Lower leg skin (tissue), 4 donors: ENCODE measurements at regions not wholly inside any gene's neighbourhood (a gene's known extent, or its start where the extent isn't known, plus 50 kb on each side); places are given as distances from the start of the nearest gene placed in this dataset.

Source experiments
- DNase-seq, 2 donors: peaks; one replicate each; pipeline ENCODE4 v3.0.0-alpha.2; 2019; ENCODE audit warnings: low spot score in 2 of 2
- H3K4me3 ChIP-seq: fragments of 200-600 bp; sonication (generic); 2 replicates; pipeline ENCODE4 v1.5.1; 2017; ENCODE audit warnings: mild to moderate bottlenecking, low read depth; ENCODE audit not compliant: poor library complexity, severe bottlenecking
- POLR2A ChIP-seq, 2 donors: fragments of 450-650 bp; IDR thresholded peaks; one replicate each; pipeline ENCODE4 v1.6.1; 2016 to 2017; ENCODE audit warnings: antibody characterized with exemption in 2 of 2, mild to moderate bottlenecking in 1 of 2, moderate library complexity in 1 of 2
- WGBS, 2 donors: methylation state at CpG; one replicate each; pipeline ENCODE4 v1.1.5; 2018; 5-methylcytosine and 5-hydroxymethylcytosine counted together
- intact Hi-C: fragments of 100-400 bp; cut with DNase I; formaldehyde crosslinking; loops from one replicate; pipeline ENCODE4 v1.15.0; 2023; ENCODE audit warnings: low total_unique reads
- TF ChIP-seq, protein P1 (sequence below), 3 donors: fragments of 450-650 bp; IDR thresholded peaks; one replicate each; pipeline ENCODE4 v1.5.1; 2016; ENCODE audit warnings: antibody characterized with exemption in 3 of 3, mild to moderate bottlenecking in 3 of 3, moderate library complexity in 2 of 3

DNA sequence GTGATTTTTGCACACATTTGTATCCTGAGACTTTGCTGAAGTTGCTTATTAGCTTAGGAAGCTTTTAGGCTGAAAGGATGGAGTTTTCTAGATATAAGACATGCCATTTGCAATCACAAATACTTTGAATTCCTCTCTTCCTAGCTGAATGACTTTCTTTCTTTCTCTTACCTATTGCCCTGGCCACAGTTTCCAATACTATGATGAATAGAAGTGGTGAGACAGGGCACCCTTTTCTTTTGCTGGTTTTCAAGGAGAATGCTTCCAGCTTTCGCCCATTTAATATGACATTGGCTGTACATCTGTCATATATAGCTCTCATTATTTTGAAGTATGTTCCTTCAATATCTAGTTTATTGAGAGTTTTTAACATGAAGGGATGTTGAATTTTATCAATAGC, 409.6 kb upstream of the EPHA7 start:
- TF ChIP-seq POLR2A (IDR thresholded peaks at IDR 0.05): no peak
- TF ChIP-seq, protein P1, sequence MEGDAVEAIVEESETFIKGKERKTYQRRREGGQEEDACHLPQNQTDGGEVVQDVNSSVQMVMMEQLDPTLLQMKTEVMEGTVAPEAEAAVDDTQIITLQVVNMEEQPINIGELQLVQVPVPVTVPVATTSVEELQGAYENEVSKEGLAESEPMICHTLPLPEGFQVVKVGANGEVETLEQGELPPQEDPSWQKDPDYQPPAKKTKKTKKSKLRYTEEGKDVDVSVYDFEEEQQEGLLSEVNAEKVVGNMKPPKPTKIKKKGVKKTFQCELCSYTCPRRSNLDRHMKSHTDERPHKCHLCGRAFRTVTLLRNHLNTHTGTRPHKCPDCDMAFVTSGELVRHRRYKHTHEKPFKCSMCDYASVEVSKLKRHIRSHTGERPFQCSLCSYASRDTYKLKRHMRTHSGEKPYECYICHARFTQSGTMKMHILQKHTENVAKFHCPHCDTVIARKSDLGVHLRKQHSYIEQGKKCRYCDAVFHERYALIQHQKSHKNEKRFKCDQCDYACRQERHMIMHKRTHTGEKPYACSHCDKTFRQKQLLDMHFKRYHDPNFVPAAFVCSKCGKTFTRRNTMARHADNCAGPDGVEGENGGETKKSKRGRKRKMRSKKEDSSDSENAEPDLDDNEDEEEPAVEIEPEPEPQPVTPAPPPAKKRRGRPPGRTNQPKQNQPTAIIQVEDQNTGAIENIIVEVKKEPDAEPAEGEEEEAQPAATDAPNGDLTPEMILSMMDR (IDR thresholded peaks at IDR 0.05): no peak
- H3K4me3 ChIP-seq: no peak overlapping the region
- intact Hi-C loops: no loop called here
- DNase-seq: no peak
- WGBS, 2 donors: 85 to 96% methylated on average over 1 of the region's 1 CpG

DNA sequence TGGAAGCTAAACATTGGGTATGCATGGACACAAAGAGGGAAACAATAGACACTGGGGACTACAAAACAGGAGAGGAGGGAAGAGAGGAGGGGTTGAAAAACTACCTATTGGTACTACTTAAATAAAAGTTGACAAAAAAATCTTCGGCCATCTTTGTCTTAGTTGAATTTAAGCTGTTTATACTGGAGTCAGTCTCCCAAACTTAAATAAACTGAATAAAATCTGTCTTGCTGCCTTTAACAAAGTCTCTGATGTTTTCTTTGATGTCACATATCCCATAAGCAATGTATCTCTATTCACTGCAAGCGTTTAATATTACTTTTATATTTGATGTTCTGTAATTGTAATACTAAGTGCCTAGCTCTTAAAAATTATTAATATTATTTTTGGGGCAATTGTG, 409.2 kb upstream of the EPHA7 start:
- H3K4me3 ChIP-seq: no peak overlapping the region
- no peak for DNase-seq
- TF ChIP-seq, protein P1 (IDR thresholded peaks at IDR 0.05): no peak
- TF ChIP-seq POLR2A (IDR thresholded peaks at IDR 0.05): no peak
- 86 to 91% methylated on average over 2 of the region's 2 CpGs for WGBS, 2 donors
- intact Hi-C loops: no loop called here

DNA sequence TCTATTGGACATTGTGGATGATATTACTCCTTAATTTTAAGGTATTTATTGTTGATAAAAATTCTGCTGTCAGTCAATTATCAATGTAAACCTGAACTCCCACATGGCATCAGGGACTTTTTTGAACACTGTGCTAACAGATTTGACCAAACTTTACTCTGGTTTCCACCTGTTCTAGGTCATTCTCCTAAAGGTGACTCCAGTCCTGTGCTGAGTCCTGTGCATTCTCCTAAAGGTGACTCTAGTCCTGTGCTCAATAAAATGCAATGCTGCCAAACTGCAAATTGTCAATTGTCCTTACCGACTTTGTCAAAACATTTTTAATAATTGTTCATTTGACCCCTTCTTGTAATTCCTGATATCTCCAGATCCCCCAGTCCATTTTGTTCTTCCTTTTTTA, 408.4 kb upstream of the EPHA7 start:
- DNase-seq: no peak
- intact Hi-C loops: no loop called here
- WGBS, 2 donors: 88 to 94% methylated on average over 1 of the region's 1 CpG
- H3K4me3 ChIP-seq: no peak overlapping the region
- TF ChIP-seq POLR2A (IDR thresholded peaks at IDR 0.05): no peak
- TF ChIP-seq, protein P1 (IDR thresholded peaks at IDR 0.05): no peak

DNA sequence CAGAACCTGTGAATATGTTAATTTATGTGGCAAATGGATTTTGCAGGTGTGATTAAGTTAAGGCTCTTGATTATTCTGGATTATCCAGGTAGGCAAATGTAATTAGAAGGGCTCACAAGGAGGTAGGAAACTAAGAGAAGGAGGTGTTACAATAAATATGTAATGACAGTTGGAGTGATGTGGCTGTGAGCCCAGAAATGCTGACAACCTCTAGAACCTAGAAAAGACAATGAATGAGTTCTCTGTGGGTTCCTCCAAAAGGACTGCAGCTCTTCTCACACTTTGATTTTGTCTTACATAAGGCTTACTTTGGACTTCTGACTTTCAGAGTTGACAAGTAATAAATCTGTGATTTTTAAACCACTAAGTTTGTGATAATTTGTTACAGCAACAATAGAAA, 406.6 kb upstream of the EPHA7 start:
- intact Hi-C loops: no loop called here
- DNase-seq: no peak
- H3K4me3 ChIP-seq: no peak overlapping the region
- TF ChIP-seq POLR2A (IDR thresholded peaks at IDR 0.05): no peak
- TF ChIP-seq, protein P1 (IDR thresholded peaks at IDR 0.05): no peak

DNA sequence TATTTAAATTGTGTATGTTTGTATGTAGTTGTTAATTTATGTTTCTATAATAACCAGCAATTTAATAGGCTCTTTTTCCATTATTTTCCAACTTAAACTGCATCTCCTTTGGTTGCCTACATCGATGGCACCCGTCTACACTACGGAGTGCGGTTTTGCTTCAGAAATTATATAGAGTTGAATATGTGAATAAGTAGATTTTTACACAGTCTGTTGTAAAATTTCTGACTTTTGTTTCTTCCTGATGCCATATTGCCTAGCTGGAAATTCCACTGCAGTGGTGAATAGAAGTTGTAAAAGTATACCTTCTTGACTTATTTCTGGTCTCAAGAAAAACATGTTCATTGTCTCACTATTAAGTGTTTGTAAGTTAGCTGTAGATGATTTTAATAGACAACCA, 404.1 kb upstream of the EPHA7 start:
- WGBS, 2 donors: 94 to 95% methylated on average over 4 of the region's 4 CpGs
- no peak for TF ChIP-seq POLR2A (IDR thresholded peaks at IDR 0.05)
- TF ChIP-seq, protein P1 (IDR thresholded peaks at IDR 0.05): no peak
- H3K4me3 ChIP-seq: no peak overlapping the region
- intact Hi-C loops: no loop called here
- no peak for DNase-seq

DNA sequence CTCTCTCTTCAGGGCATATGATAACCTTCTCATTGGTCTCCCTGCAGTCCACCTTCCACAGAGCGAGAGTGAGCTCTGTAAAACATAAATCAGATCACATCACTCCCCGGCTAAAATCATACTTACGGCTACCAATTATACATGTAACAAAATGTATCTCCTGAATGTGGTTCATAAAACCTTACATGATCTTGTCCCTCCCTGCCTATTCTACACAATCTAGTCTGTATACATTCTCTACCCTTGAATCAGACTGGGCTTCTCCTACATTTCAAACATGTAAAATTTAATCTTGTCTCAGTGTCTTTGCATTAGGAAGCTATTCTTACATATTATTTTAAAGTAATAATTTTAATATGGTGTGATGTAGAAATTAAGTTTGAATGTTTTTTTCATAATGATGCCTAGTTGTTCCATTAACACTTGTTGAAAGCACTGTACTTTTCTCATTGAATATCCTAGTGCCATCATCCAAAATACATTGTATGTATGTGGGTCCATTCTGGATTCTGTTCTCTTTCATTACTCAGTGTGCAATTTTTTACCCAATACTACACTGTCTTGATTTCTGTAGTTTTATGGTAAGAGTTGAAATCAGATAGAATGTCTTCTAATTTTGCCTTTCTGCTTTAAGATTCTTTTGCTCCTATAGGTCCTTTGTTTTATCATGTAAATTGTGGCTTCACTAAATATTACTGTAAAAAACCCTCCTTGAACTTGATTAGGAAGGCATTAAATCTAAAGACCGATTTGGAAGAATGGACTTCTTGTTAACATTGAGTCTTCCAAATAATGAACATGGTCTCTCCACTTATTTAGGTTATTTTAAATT, 403.3 kb upstream of the EPHA7 start:
- TF ChIP-seq, protein P1 (IDR thresholded peaks at IDR 0.05): no peak
- no peak for TF ChIP-seq POLR2A (IDR thresholded peaks at IDR 0.05)
- intact Hi-C loops: no loop called here
- H3K4me3 ChIP-seq: no peak overlapping the region
- DNase-seq: no peak
- WGBS, 2 donors: 89 to 93% methylated on average over 4 of the region's 4 CpGs
